Stomach (tissue), 4 donors: ENCODE measurements at regions not wholly inside any gene's neighbourhood (a gene's known extent, or its start where the extent isn't known, plus 50 kb on each side); places are given as distances from the start of the nearest gene placed in this dataset.

ENCODE experiments used
- EP300 ChIP-seq: sonication (generic); formaldehyde crosslinking; IDR thresholded peaks from one replicate; pipeline ENCODE4 v1.6.1; 2017; ENCODE audit warnings: antibody characterized with exemption
- POLR2A ChIP-seq, 4 donors: fragments of 450-650 bp; IDR thresholded peaks; one replicate each; pipeline ENCODE4 v1.6.1; 2016; ENCODE audit warnings: antibody characterized with exemption in 4 of 4, control low read depth in 2 of 4, mild to moderate bottlenecking in 1 of 4, moderate library complexity in 1 of 4
- POLR2AphosphoS5 ChIP-seq, 3 donors: sonication (generic); formaldehyde crosslinking; IDR thresholded peaks; one replicate each; pipeline ENCODE4 v1.6.1; 2016; ENCODE audit warnings: antibody characterized with exemption in 3 of 3
- TF ChIP-seq, protein P1 (sequence below), 7 experiments: fragments of 450-650 bp in 4 of 7; fragments of 200-600 bp in 3 of 7; sonication (generic) in 3 of 7; IDR thresholded peaks; one replicate each; pipeline ENCODE4 v1.5.1; 2016 to 2019; ENCODE audit warnings: antibody characterized with exemption in 7 of 7, control low read depth in 2 of 7, mild to moderate bottlenecking in 1 of 7

DNA sequence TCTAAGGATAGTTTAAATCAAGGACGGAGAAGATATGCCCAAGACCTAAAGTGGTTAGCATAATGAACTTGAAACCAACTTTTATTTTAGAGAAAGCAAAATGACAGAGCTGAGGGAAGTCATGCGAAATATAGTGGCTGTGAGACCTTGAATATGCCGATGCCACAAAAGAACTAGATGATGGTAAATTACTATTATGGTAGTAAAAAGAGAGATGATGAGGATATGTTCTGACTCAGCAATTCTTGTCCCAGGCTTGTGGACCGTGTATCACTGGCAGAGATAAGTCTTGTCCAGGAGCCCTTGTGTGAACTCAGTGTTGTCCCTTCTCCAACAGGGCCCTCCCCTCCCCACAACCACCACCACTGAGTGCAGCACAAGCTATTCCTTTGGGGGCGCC is 1605.6 kb upstream of the TENM3 start:
- TF ChIP-seq POLR2AphosphoS5 (IDR thresholded peaks at IDR 0.05): no peak
- TF ChIP-seq, protein P1, sequence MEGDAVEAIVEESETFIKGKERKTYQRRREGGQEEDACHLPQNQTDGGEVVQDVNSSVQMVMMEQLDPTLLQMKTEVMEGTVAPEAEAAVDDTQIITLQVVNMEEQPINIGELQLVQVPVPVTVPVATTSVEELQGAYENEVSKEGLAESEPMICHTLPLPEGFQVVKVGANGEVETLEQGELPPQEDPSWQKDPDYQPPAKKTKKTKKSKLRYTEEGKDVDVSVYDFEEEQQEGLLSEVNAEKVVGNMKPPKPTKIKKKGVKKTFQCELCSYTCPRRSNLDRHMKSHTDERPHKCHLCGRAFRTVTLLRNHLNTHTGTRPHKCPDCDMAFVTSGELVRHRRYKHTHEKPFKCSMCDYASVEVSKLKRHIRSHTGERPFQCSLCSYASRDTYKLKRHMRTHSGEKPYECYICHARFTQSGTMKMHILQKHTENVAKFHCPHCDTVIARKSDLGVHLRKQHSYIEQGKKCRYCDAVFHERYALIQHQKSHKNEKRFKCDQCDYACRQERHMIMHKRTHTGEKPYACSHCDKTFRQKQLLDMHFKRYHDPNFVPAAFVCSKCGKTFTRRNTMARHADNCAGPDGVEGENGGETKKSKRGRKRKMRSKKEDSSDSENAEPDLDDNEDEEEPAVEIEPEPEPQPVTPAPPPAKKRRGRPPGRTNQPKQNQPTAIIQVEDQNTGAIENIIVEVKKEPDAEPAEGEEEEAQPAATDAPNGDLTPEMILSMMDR (IDR thresholded peaks at IDR 0.05): no peak
- no peak for TF ChIP-seq POLR2A (IDR thresholded peaks at IDR 0.05)
- no peak for TF ChIP-seq EP300
